Omental fat pad (tissue), 3 donors: ENCODE measurements at regions not wholly inside any gene's neighbourhood (a gene's known extent, or its start where the extent isn't known, plus 50 kb on each side); places are given as distances from the start of the nearest gene placed in this dataset.
A peak's percentile ranks its signal among the peaks of the same experiment; 100 is the strongest.

Source experiments
- ATAC-seq: fragments of 150-250 bp; one replicate; pipeline ENCODE4 v1.9.1; 2016; ENCODE audit warnings: mild to moderate bottlenecking, moderate library complexity; ENCODE audit not compliant: low FRiP score
- DNase-seq: peaks from one replicate; pipeline ENCODE4 v3.0.0-alpha.2; 2019; ENCODE audit warnings: low spot score
- CTCF ChIP-seq, 3 donors: fragments of 450-650 bp; IDR thresholded peaks; one replicate each; pipeline ENCODE4 v1.5.1; 2016 to 2017; ENCODE audit warnings: antibody characterized with exemption in 3 of 3, mild to moderate bottlenecking in 3 of 3, moderate library complexity in 2 of 3

GRCh38 chr20:6857927-6858326, 90.4 kb downstream of the BMP2 start:
- no peak for ATAC-seq
- TF ChIP-seq CTCF (IDR thresholded peaks at IDR 0.05), result no peak
- DNase-seq, result no peak

GRCh38 chr20:6863355-6863754, 95.9 kb downstream of the BMP2 start:
- no peak for TF ChIP-seq CTCF (IDR thresholded peaks at IDR 0.05)
- DNase-seq (no peak), ATAC-seq (no peak)

GRCh38 chr20:6863798-6864201, 96.3 kb downstream of the BMP2 start:
- DNase-seq (no peak), ATAC-seq (no peak)
- TF ChIP-seq CTCF (IDR thresholded peaks at IDR 0.05), result no peak

- DNase-seq (no peak), ATAC-seq (peak; percentile 78)
- TF ChIP-seq CTCF (IDR thresholded peaks at IDR 0.05), result no peak
These were observed 97.3 kb downstream of the BMP2 start for GRCh38 chr20:6864740-6865139.

GRCh38 chr20:6866741-6867140, 99.3 kb downstream of the BMP2 start:
- DNase-seq (no peak), ATAC-seq (no peak)
- TF ChIP-seq CTCF (IDR thresholded peaks at IDR 0.05), result no peak

- ATAC-seq (no peak), DNase-seq (no peak)
- no peak for TF ChIP-seq CTCF (IDR thresholded peaks at IDR 0.05)
These were observed 101.4 kb downstream of the BMP2 start for GRCh38 chr20:6868861-6869260.

- no peak for TF ChIP-seq CTCF (IDR thresholded peaks at IDR 0.05)
- no peak for DNase-seq
- ATAC-seq, result no peak
These were observed 103.1 kb downstream of the BMP2 start for GRCh38 chr20:6870559-6870958.
